Neural cell (in vitro differentiated cells): ENCODE measurements at regions not wholly inside any gene's neighbourhood (a gene's known extent, or its start where the extent isn't known, plus 50 kb on each side); places are given as distances from the start of the nearest gene placed in this dataset.

Source experiments
- H2AFZ ChIP-seq: fragments of 200-600, 300-800 bp; sonication (generic), shearing (Covaris generic); 2 replicates; pipeline ENCODE4 v1.6.0; 2014; ENCODE audit warnings: low read depth, mild to moderate bottlenecking, antibody characterized with exemption, low read length, moderate library complexity
- H3F3A ChIP-seq: fragments of 200-600 bp; shearing (Covaris generic); 2 replicates; pipeline ENCODE4 v1.6.1; 2016; ENCODE audit warnings: mild to moderate bottlenecking, moderate library complexity, mixed read lengths, antibody characterized with exemption, low read length; ENCODE audit not compliant: insufficient read depth, poor library complexity, severe bottlenecking
- H3K27ac ChIP-seq: fragments of 200-600, 300-800 bp; sonication (generic), shearing (Covaris generic); 2 replicates; pipeline ENCODE4 v1.5.1; 2014; ENCODE audit warnings: mild to moderate bottlenecking, low read length, moderate library complexity
- H3K27me3 ChIP-seq: fragments of 300-800, 200-600 bp; sonication (generic), shearing (Covaris generic); 2 replicates; pipeline ENCODE4 v1.6.0; 2014; ENCODE audit warnings: mild to moderate bottlenecking, low read depth, low read length, moderate library complexity; ENCODE audit not compliant: insufficient read depth
- H3K36me3 ChIP-seq: fragments of 300-800, 200-600 bp; sonication (generic), shearing (Covaris generic); 2 replicates; pipeline ENCODE4 v1.5.1; 2014; ENCODE audit warnings: mild to moderate bottlenecking, antibody characterized with exemption, low read length, moderate library complexity; ENCODE audit not compliant: insufficient read depth
- H3K4me2 ChIP-seq: fragments of 300-800, 200-600 bp; sonication (generic), shearing (Covaris generic); 2 replicates; pipeline ENCODE4 v1.6.0; 2014; ENCODE audit warnings: mild to moderate bottlenecking, low read length
- H3K4me3 ChIP-seq: fragments of 300-800, 200-600 bp; sonication (generic), shearing (Covaris generic); 2 replicates; pipeline ENCODE4 v1.5.1; 2014; ENCODE audit warnings: mild to moderate bottlenecking, low read length, moderate library complexity
- H3K79me2 ChIP-seq: fragments of 200-600 bp; shearing (Covaris generic); replicated peaks from 2 replicates; pipeline ENCODE4 v1.6.0; 2014; ENCODE audit warnings: mild to moderate bottlenecking, low read length, moderate library complexity; ENCODE audit not compliant: insufficient read depth
- H3K9ac ChIP-seq: fragments of 300-800, 200-600 bp; sonication (generic), shearing (Covaris generic); 2 replicates; pipeline ENCODE4 v1.6.1; 2016; ENCODE audit warnings: mild to moderate bottlenecking, low read length, mixed read lengths
- H3K9me2 ChIP-seq: fragments of 200-600 bp; shearing (Covaris generic); 2 replicates; pipeline ENCODE4 v1.6.1; 2016; ENCODE audit warnings: mild to moderate bottlenecking, low read length, mixed read lengths; ENCODE audit not compliant: insufficient read depth
- H3K9me3 ChIP-seq: fragments of 200-600, 300-800 bp; sonication (generic), shearing (Covaris generic); 2 replicates; pipeline ENCODE4 v1.6.1; 2016; ENCODE audit warnings: mild to moderate bottlenecking, mixed run types, low read length, moderate library complexity, mixed read lengths
- H4K20me1 ChIP-seq: fragments of 200-600 bp; shearing (Covaris generic); 2 replicates; pipeline ENCODE4 v1.6.1; 2016; ENCODE audit warnings: mild to moderate bottlenecking, mixed run types; ENCODE audit not compliant: insufficient read depth
- EP300 ChIP-seq: fragments of 450-650 bp; conservative IDR thresholded peaks from 2 replicates; pipeline ENCODE4 v1.6.1; 2014; ENCODE audit warnings: antibody characterized with exemption, mild to moderate bottlenecking, moderate library complexity; ENCODE audit not compliant: poor library complexity, severe bottlenecking
- EZH2 ChIP-seq: fragments of 200-600, 300-800 bp; shearing (Covaris generic), sonication (generic); IDR thresholded peaks from 2 replicates; pipeline ENCODE4 v1.6.1; 2014; ENCODE audit warnings: antibody characterized with exemption, low read length, borderline replicate concordance, mild to moderate bottlenecking; ENCODE audit not compliant: insufficient read depth, poor library complexity, severe bottlenecking
- MXI1 ChIP-seq: fragments of 450-650 bp; conservative IDR thresholded peaks from 2 replicates; pipeline ENCODE4 v1.6.1; 2014; ENCODE audit warnings: antibody characterized with exemption, mild to moderate bottlenecking; ENCODE audit not compliant: poor library complexity, severe bottlenecking
- POLR2AphosphoS5 ChIP-seq: IDR thresholded peaks from 2 replicates; pipeline ENCODE4 v1.6.1; 2012
- RAD21 ChIP-seq: fragments of 450-650 bp; conservative IDR thresholded peaks from 2 replicates; pipeline ENCODE4 v1.6.1; 2014; ENCODE audit warnings: antibody characterized with exemption, mild to moderate bottlenecking, moderate library complexity
- SMC3 ChIP-seq: fragments of 450-650 bp; conservative IDR thresholded peaks from 2 replicates; pipeline ENCODE4 v1.6.1; 2014; ENCODE audit warnings: antibody characterized with exemption, mild to moderate bottlenecking, moderate library complexity; ENCODE audit not compliant: poor library complexity
- TAF1 ChIP-seq: IDR thresholded peaks from 2 replicates; pipeline ENCODE4 v1.6.1; 2012; ENCODE audit warnings: low read depth
- TF ChIP-seq, protein P1 (sequence below): fragments of 450-650 bp; IDR thresholded peaks from 2 replicates; pipeline ENCODE4 v1.5.1; 2014; ENCODE audit warnings: antibody characterized with exemption, mild to moderate bottlenecking, moderate library complexity; ENCODE audit not compliant: poor library complexity, severe bottlenecking
- TF ChIP-seq, protein P2 (sequence below): IDR thresholded peaks from 2 replicates; pipeline ENCODE4 v1.6.1; 2012; ENCODE audit warnings: borderline replicate concordance

- Histone ChIP-seq H3K27me3 (no peaks in the 10 kb centered on the region), H4K20me1 (no peaks in the 10 kb centered on the region), H2AFZ (no peak overlapping the region), H3K4me3 (no peak overlapping the region), H3F3A (no peaks in the 10 kb centered on the region), H3K27ac (no peak overlapping the region), H3K9me3 (no peaks in the 10 kb centered on the region), H3K79me2 (no peaks in the 10 kb centered on the region), H3K9ac (no peak overlapping the region), H3K4me2 (no peak overlapping the region), H3K9me2 (no peaks in the 10 kb centered on the region), H3K36me3 (no peaks in the 10 kb centered on the region)
- TF ChIP-seq RAD21, result no peak
- TF ChIP-seq MXI1, result no peak
- TF ChIP-seq EP300, result no peak
- TF ChIP-seq, protein P1, sequence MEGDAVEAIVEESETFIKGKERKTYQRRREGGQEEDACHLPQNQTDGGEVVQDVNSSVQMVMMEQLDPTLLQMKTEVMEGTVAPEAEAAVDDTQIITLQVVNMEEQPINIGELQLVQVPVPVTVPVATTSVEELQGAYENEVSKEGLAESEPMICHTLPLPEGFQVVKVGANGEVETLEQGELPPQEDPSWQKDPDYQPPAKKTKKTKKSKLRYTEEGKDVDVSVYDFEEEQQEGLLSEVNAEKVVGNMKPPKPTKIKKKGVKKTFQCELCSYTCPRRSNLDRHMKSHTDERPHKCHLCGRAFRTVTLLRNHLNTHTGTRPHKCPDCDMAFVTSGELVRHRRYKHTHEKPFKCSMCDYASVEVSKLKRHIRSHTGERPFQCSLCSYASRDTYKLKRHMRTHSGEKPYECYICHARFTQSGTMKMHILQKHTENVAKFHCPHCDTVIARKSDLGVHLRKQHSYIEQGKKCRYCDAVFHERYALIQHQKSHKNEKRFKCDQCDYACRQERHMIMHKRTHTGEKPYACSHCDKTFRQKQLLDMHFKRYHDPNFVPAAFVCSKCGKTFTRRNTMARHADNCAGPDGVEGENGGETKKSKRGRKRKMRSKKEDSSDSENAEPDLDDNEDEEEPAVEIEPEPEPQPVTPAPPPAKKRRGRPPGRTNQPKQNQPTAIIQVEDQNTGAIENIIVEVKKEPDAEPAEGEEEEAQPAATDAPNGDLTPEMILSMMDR, result no peak
- no peak for TF ChIP-seq SMC3
- no peak for TF ChIP-seq POLR2AphosphoS5
- TF ChIP-seq EZH2, result no peak
- no peak for TF ChIP-seq TAF1
- TF ChIP-seq, protein P2, sequence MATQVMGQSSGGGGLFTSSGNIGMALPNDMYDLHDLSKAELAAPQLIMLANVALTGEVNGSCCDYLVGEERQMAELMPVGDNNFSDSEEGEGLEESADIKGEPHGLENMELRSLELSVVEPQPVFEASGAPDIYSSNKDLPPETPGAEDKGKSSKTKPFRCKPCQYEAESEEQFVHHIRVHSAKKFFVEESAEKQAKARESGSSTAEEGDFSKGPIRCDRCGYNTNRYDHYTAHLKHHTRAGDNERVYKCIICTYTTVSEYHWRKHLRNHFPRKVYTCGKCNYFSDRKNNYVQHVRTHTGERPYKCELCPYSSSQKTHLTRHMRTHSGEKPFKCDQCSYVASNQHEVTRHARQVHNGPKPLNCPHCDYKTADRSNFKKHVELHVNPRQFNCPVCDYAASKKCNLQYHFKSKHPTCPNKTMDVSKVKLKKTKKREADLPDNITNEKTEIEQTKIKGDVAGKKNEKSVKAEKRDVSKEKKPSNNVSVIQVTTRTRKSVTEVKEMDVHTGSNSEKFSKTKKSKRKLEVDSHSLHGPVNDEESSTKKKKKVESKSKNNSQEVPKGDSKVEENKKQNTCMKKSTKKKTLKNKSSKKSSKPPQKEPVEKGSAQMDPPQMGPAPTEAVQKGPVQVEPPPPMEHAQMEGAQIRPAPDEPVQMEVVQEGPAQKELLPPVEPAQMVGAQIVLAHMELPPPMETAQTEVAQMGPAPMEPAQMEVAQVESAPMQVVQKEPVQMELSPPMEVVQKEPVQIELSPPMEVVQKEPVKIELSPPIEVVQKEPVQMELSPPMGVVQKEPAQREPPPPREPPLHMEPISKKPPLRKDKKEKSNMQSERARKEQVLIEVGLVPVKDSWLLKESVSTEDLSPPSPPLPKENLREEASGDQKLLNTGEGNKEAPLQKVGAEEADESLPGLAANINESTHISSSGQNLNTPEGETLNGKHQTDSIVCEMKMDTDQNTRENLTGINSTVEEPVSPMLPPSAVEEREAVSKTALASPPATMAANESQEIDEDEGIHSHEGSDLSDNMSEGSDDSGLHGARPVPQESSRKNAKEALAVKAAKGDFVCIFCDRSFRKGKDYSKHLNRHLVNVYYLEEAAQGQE, result no peak
Measured at GRCh38 chr12:91332302-91332701, 149.7 kb upstream of the DCN start.

DNA sequence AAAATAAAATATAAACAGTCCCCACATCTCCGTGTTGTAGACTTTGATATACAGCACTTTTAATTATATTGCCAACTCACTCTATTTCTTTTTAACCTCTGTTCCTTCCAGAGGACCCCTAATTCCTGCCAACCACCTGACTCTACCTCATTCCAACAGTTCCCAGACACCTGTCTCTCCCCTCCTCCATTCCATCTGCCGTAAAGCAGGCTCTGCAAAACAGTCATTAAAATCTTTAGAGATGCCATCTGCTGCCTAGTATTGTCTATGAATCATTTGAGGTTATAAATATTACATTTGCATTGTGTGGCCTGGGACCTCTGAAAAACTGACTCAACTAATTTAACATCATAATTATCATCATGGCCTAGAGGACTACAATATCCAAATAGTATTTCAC lies 148.8 kb upstream of the DCN start:
- Histone ChIP-seq H4K20me1 (no peaks in the 10 kb centered on the region), H3K27ac (no peak overlapping the region), H3K36me3 (no peaks in the 10 kb centered on the region), H3K27me3 (no peaks in the 10 kb centered on the region), H3K9me3 (no peaks in the 10 kb centered on the region), H3F3A (no peaks in the 10 kb centered on the region), H3K4me2 (no peak overlapping the region), H3K4me3 (no peak overlapping the region), H3K9me2 (no peaks in the 10 kb centered on the region), H3K79me2 (no peaks in the 10 kb centered on the region), H3K9ac (no peak overlapping the region), H2AFZ (no peak overlapping the region)
- TF ChIP-seq RAD21, result no peak
- no peak for TF ChIP-seq MXI1
- TF ChIP-seq TAF1, result no peak
- TF ChIP-seq, protein P1, result no peak
- TF ChIP-seq, protein P2, result no peak
- no peak for TF ChIP-seq SMC3
- no peak for TF ChIP-seq EZH2
- TF ChIP-seq POLR2AphosphoS5, result no peak
- no peak for TF ChIP-seq EP300
